Coronary artery (tissue), 2 donors: ENCODE measurements at regions not wholly inside any gene's neighbourhood (a gene's known extent, or its start where the extent isn't known, plus 50 kb on each side); places are given as distances from the start of the nearest gene placed in this dataset.
"Not testable (repeated sequence)": the region's sequence is repeated elsewhere in the genome, so short reads cannot be mapped to it uniquely, and the experiment has no call there.

Experiments used
- DNase-seq: peaks from one replicate; pipeline ENCODE4 v3.0.0-alpha.2; 2017; ENCODE audit warnings: low spot score
- H3K27ac ChIP-seq, 2 donors: fragments of 200-600 bp; sonication (generic); one replicate each; pipeline ENCODE4 v1.5.1; 2016 to 2019
- H3K4me3 ChIP-seq: fragments of 200-600 bp; sonication (generic); 2 replicates; pipeline ENCODE4 v1.5.1; 2016; ENCODE audit warnings: mild to moderate bottlenecking, moderate library complexity
- CTCF ChIP-seq: fragments of 200-600 bp; sonication (generic); IDR thresholded peaks from one replicate; pipeline ENCODE4 v1.5.1; 2019; ENCODE audit warnings: antibody characterized with exemption

GRCh38 chr18:76042511-76042910 lies 452.5 kb downstream of the ZNF516 start:
- no peak for TF ChIP-seq CTCF
- Histone ChIP-seq H3K27ac (no peak overlapping the region), H3K4me3 (no peak overlapping the region)
- DNase-seq, result no peak

GRCh38 chr18:76018210-76018609 lies 476.8 kb downstream of the ZNF516 start:
- H3K27ac ChIP-seq, result no peak overlapping the region
- no peak overlapping the region for H3K4me3 ChIP-seq
- no peak for DNase-seq
- TF ChIP-seq CTCF, result no peak

- no peak for TF ChIP-seq CTCF
- DNase-seq, result no peak
- H3K4me3 ChIP-seq, result no peak overlapping the region
- no peak overlapping the region for H3K27ac ChIP-seq
These were observed 482.0 kb downstream of the ZNF516 start for GRCh38 chr18:76013057-76013456.

- Histone ChIP-seq H3K27ac (no peak overlapping the region), H3K4me3 (no peak overlapping the region)
- TF ChIP-seq CTCF, result no peak
- no peak for DNase-seq
These were observed 489.3 kb downstream of the ZNF516 start for GRCh38 chr18:76005632-76006208.

GRCh38 chr18:75987913-75988312 lies 507.1 kb downstream of the ZNF516 start:
- not testable (repeated sequence) for H3K27ac ChIP-seq, H3K4me3 ChIP-seq, DNase-seq

GRCh38 chr18:75984853-75985252 lies 510.2 kb downstream of the ZNF516 start:
- Histone ChIP-seq H3K27ac (no peak overlapping the region), H3K4me3 (no peak overlapping the region)
- TF ChIP-seq CTCF, result no peak
- DNase-seq, result no peak

- Histone ChIP-seq H3K4me3 (no peak overlapping the region), H3K27ac (no peak overlapping the region)
- no peak for DNase-seq
- no peak for TF ChIP-seq CTCF
These were observed 513.9 kb downstream of the ZNF516 start for GRCh38 chr18:75981102-75981501.

GRCh38 chr18:75977081-75977480 lies 518.0 kb downstream of the ZNF516 start:
- no peak for TF ChIP-seq CTCF
- Histone ChIP-seq H3K27ac (no peak overlapping the region), H3K4me3 (no peak overlapping the region)
- DNase-seq, result no peak
